CD4-positive, CD25-positive, alpha-beta regulatory T cell (primary cell): ENCODE measurements at regions not wholly inside any gene's neighbourhood (a gene's known extent, or its start where the extent isn't known, plus 50 kb on each side); places are given as distances from the start of the nearest gene placed in this dataset.

Experiments
- ATAC-seq, 2 donors: fragments of 150-1000 bp; cut with Tn5 transposase; one replicate each; pipeline ENCODE4 v1.10.0; 2021; ENCODE audit warnings: low read depth in 2 of 2, moderate number of reproducible peaks in 2 of 2, moderate library complexity in 1 of 2
- DNase-seq, 3 donors: peaks; one replicate each; pipeline versions ENCODE4 v3.0.0 to v3.0.0-alpha.2; 2012 to 2022; ENCODE audit warnings: mixed read lengths in 1 of 3
- H3K27ac ChIP-seq: one replicate; pipeline ENCODE4 v1.7.0; 2013; ENCODE audit warnings: mild to moderate bottlenecking, low read length; ENCODE audit not compliant: insufficient read depth, poor library complexity, severe bottlenecking
- H3K27me3 ChIP-seq: one replicate; pipeline ENCODE4 v1.7.0; 2013; ENCODE audit warnings: low read length; ENCODE audit not compliant: control insufficient read depth, insufficient read depth
- H3K36me3 ChIP-seq: one replicate; pipeline ENCODE4 v1.7.0; 2013; ENCODE audit warnings: mild to moderate bottlenecking, low read length, moderate library complexity; ENCODE audit not compliant: control insufficient read depth, insufficient read depth
- H3K4me1 ChIP-seq: 2 replicates; pipeline ENCODE4 v1.7.0; 2013; ENCODE audit warnings: mild to moderate bottlenecking, low read length; ENCODE audit not compliant: insufficient read depth, control insufficient read depth, poor library complexity, severe bottlenecking
- H3K4me3 ChIP-seq: one replicate; pipeline ENCODE4 v1.7.0; 2013; ENCODE audit warnings: low read depth, mild to moderate bottlenecking, low read length, moderate library complexity
- H3K9me3 ChIP-seq, 2 experiments: 1 replicate in 1 of 2; 2 replicates in 1 of 2; pipeline ENCODE4 v1.7.0; 2013; ENCODE audit warnings: low read length in 2 of 2, mild to moderate bottlenecking in 1 of 2, moderate library complexity in 1 of 2; ENCODE audit not compliant: control insufficient read depth in 2 of 2
- H3K27ac Mint-ChIP-seq, 3 donors: one replicate each; pipeline ENCODE4 v1.8.0; 2020 to 2022; ENCODE audit warnings: mild to moderate bottlenecking in 3 of 3, mixed read lengths in 3 of 3, moderate library complexity in 2 of 3
- H3K27me3 Mint-ChIP-seq: one replicate; pipeline ENCODE4 v1.8.0; 2022; ENCODE audit warnings: mild to moderate bottlenecking, mixed read lengths
- H3K36me3 Mint-ChIP-seq: one replicate; pipeline ENCODE4 v1.8.0; 2020; ENCODE audit warnings: mixed read lengths
- H3K4me1 Mint-ChIP-seq, 4 donors: one replicate each; pipeline ENCODE4 v1.8.0; 2020 to 2022; ENCODE audit warnings: mixed read lengths in 4 of 4, mild to moderate bottlenecking in 1 of 4
- H3K4me3 Mint-ChIP-seq, 4 donors: one replicate each; pipeline ENCODE4 v1.8.0; 2020 to 2022; ENCODE audit warnings: mild to moderate bottlenecking in 4 of 4, mixed read lengths in 4 of 4, moderate library complexity in 3 of 4
- H3K9me3 Mint-ChIP-seq, 7 donors: one replicate each; pipeline ENCODE4 v1.8.0; 2020 to 2022; ENCODE audit warnings: mixed read lengths in 7 of 7, mild to moderate bottlenecking in 3 of 7, moderate library complexity in 2 of 7

DNA sequence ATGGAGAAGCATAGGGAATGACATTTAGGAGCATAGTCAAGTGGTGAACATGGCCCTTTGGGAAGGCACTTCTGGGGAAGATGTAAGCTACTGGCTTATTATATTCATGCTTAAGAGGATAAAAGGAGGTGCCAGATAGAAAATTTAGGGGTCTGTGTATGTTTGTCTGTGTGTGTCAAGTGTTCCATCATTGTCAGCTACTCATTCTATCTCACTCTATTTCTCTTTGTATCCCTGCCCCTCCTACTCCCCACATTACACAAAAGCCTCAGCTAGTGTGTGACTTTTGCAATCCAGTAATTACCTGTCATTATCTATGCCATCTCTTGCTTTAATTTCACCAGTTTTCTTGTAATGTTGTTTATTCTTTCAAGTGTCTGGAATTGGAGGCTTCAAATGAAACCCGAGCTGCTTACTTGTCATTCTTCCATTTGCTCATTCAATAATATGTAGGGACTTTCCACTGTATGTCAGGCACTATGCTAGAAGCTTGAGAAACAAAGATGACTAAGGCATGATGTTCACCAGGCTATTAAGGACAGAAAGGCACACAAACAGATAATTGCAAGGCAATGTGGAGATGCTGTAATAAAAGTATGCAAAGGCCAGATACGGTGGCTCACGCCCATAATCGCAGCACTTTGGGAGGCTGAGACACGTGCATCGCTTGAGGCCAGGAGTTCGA is 229.8 kb upstream of the TEX13C start:
- H3K4me3 Mint-ChIP-seq, result no peak overlapping the region
- ATAC-seq (no peak), DNase-seq (no peak)
- H3K9me3 ChIP-seq, result no peaks in the 10 kb centered on the region
- H3K4me1 ChIP-seq, result no peaks in the 10 kb centered on the region
- no peaks in the 10 kb centered on the region for H3K36me3 Mint-ChIP-seq
- H3K27ac Mint-ChIP-seq, result no peak overlapping the region
- H3K4me1 Mint-ChIP-seq, result no peaks in the 10 kb centered on the region
- H3K36me3 ChIP-seq, result no peaks in the 10 kb centered on the region
- no peaks in the 10 kb centered on the region for H3K9me3 Mint-ChIP-seq
- no peaks in the 10 kb centered on the region for H3K27me3 Mint-ChIP-seq
- H3K27me3 ChIP-seq, result no peaks in the 10 kb centered on the region
- no peak overlapping the region for H3K27ac ChIP-seq
- H3K4me3 ChIP-seq, result no peak overlapping the region

- H3K27ac Mint-ChIP-seq, result no peak overlapping the region
- Histone ChIP-seq H3K9me3 (no peaks in the 10 kb centered on the region), H3K36me3 (no peaks in the 10 kb centered on the region), H3K4me3 (no peak overlapping the region), H3K27me3 (no peaks in the 10 kb centered on the region), H3K27ac (no peak overlapping the region), H3K4me1 (no peaks in the 10 kb centered on the region)
- DNase-seq, result no peak
- no peaks in the 10 kb centered on the region for H3K4me1 Mint-ChIP-seq
- H3K9me3 Mint-ChIP-seq, result no peaks in the 10 kb centered on the region
- no peak overlapping the region for H3K4me3 Mint-ChIP-seq
- H3K27me3 Mint-ChIP-seq, result no peaks in the 10 kb centered on the region
- no peaks in the 10 kb centered on the region for H3K36me3 Mint-ChIP-seq
- no peak for ATAC-seq
Measured at GRCh38 chrX:125093852-125094251, 225.8 kb upstream of the TEX13C start.

GRCh38 chrX:125094901-125095300 is 224.8 kb upstream of the TEX13C start:
- no peak for ATAC-seq

GRCh38 chrX:125096469-125096868 is 223.2 kb upstream of the TEX13C start:
- Mint-ChIP-seq H3K4me1 (no peaks in the 10 kb centered on the region), H3K27ac (no peak overlapping the region), H3K9me3 (no peaks in the 10 kb centered on the region), H3K27me3 (no peaks in the 10 kb centered on the region), H3K4me3 (no peak overlapping the region), H3K36me3 (no peaks in the 10 kb centered on the region)
- DNase-seq (no peak), ATAC-seq (no peak)
- no peak overlapping the region for H3K27ac ChIP-seq
- no peaks in the 10 kb centered on the region for H3K27me3 ChIP-seq
- no peaks in the 10 kb centered on the region for H3K36me3 ChIP-seq
- no peaks in the 10 kb centered on the region for H3K4me1 ChIP-seq
- H3K9me3 ChIP-seq, result no peaks in the 10 kb centered on the region
- H3K4me3 ChIP-seq, result no peak overlapping the region

More at GRCh38 chrX:125094901-125095300, 224.8 kb upstream of the TEX13C start:
- H3K27ac ChIP-seq, result no peak overlapping the region
- H3K9me3 ChIP-seq, result no peaks in the 10 kb centered on the region
- DNase-seq, result no peak
- no peaks in the 10 kb centered on the region for H3K4me1 ChIP-seq
- Mint-ChIP-seq H3K27ac (no peak overlapping the region), H3K4me3 (no peak overlapping the region), H3K36me3 (no peaks in the 10 kb centered on the region), H3K9me3 (no peaks in the 10 kb centered on the region), H3K27me3 (no peaks in the 10 kb centered on the region), H3K4me1 (no peaks in the 10 kb centered on the region)
- no peak overlapping the region for H3K4me3 ChIP-seq
- no peaks in the 10 kb centered on the region for H3K36me3 ChIP-seq
- H3K27me3 ChIP-seq, result no peaks in the 10 kb centered on the region

DNA sequence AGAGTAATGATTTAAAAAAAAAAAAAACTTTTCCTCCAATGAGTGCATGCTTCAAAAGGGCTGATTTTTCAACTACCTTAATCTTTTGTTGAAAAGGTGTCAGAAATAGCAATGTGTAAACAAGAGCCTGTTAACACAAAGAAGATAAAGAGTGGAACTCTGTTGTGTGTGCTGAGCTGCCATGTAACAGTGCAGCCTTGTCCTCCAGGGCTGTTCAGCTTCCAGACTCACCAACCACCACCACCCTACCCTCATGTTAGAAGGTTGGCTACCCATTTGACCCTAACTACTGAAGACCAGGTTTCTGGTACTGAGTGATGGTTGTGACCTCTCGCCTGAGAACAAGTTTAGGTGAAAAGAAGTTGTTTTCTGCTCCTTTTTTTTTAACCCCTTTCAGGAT is 222.8 kb upstream of the TEX13C start:
- Histone ChIP-seq H3K36me3 (no peaks in the 10 kb centered on the region), H3K27ac (no peak overlapping the region), H3K9me3 (no peaks in the 10 kb centered on the region), H3K27me3 (no peaks in the 10 kb centered on the region), H3K4me1 (no peaks in the 10 kb centered on the region), H3K4me3 (no peak overlapping the region)
- ATAC-seq, result no peak
- H3K4me1 Mint-ChIP-seq, result no peaks in the 10 kb centered on the region
- no peak overlapping the region for H3K4me3 Mint-ChIP-seq
- H3K36me3 Mint-ChIP-seq, result no peaks in the 10 kb centered on the region
- no peaks in the 10 kb centered on the region for H3K27me3 Mint-ChIP-seq
- DNase-seq, result no peak
- H3K27ac Mint-ChIP-seq, result no peak overlapping the region
- no peaks in the 10 kb centered on the region for H3K9me3 Mint-ChIP-seq

DNA sequence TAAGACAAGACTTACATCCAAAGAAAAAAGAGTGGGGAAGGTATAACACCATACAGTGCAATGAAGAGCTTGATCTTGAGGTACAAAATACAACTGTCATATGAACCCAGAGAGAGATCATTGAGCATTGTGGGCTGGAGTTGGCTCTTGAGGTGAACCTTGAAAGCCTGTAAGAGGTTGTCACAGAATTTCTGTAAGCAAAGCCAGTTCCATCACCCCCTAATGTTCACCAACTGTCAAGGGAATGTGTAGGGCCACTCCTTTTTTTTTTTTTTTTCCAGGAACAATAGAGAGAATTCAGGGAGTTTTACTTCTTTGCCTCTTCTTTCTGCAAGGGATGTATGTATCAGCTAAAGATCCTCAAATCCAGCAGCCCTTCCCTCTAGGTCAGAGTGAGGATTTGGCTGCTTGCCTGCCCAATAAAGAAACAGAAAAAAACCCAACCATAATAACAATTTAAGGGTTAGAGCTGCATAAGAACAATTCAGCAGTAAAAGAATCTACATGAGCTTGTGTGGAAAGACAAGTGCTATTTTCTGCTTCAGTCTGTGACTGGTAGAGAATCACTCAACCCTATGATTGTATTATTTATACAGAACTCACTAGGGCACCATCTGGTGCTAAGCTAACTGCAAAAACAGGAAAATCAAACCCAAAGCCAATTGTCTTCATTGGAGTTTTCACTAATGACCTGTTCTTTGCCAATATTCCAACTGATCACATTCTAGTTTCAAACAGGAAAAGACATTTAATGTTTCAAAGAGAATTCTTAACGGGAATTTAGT is 217.5 kb upstream of the TEX13C start:
- ATAC-seq, result no peak
- Mint-ChIP-seq H3K9me3 (peaks cover 0 to 2% (median 0%) of the 10 kb centered on the region in 7 donors), H3K36me3 (no peaks in the 10 kb centered on the region), H3K4me1 (no peaks in the 10 kb centered on the region), H3K4me3 (no peak overlapping the region), H3K27ac (no peak overlapping the region), H3K27me3 (no peaks in the 10 kb centered on the region)
- Histone ChIP-seq H3K27ac (no peak overlapping the region), H3K27me3 (no peaks in the 10 kb centered on the region), H3K4me1 (no peaks in the 10 kb centered on the region), H3K36me3 (no peaks in the 10 kb centered on the region), H3K9me3 (no peaks in the 10 kb centered on the region), H3K4me3 (no peak overlapping the region)
- DNase-seq, result no peak

DNA sequence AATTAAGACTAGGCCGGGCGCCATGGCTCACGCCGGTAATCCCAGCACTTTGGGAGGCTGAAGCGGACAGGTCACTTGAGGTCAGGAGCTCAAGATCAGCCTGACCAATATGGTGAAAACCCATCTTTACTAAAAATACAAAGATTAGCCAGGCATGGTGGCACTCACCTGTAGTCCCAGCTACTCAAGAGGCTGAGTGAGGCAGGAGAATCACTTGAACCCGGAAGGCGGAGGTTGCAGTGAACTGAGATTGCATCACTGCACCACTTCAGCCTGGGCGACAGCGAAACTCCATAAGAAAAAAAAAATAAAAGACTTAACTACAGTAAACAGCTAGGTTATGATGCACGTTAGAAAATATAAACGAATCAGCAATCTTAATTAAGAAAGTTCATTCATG is 216.0 kb upstream of the TEX13C start:
- Mint-ChIP-seq H3K36me3 (no peaks in the 10 kb centered on the region), H3K27me3 (no peaks in the 10 kb centered on the region), H3K4me3 (no peak overlapping the region), H3K4me1 (no peaks in the 10 kb centered on the region), H3K9me3 (peaks cover 0 to 2% (median 0%) of the 10 kb centered on the region in 7 donors), H3K27ac (no peak overlapping the region)
- Histone ChIP-seq H3K27ac (no peak overlapping the region), H3K36me3 (no peaks in the 10 kb centered on the region), H3K4me1 (no peaks in the 10 kb centered on the region), H3K27me3 (no peaks in the 10 kb centered on the region), H3K4me3 (no peak overlapping the region), H3K9me3 (no peaks in the 10 kb centered on the region)
- no peak for ATAC-seq
- DNase-seq, result no peak

- Histone ChIP-seq H3K27me3 (no peaks in the 10 kb centered on the region), H3K4me3 (no peak overlapping the region), H3K9me3 (no peaks in the 10 kb centered on the region), H3K36me3 (no peaks in the 10 kb centered on the region), H3K27ac (no peak overlapping the region), H3K4me1 (no peaks in the 10 kb centered on the region)
- Mint-ChIP-seq H3K27ac (no peak overlapping the region), H3K9me3 (peaks cover 0 to 2% (median 0%) of the 10 kb centered on the region in 7 donors), H3K27me3 (no peaks in the 10 kb centered on the region), H3K4me1 (no peaks in the 10 kb centered on the region), H3K4me3 (no peak overlapping the region), H3K36me3 (no peaks in the 10 kb centered on the region)
- DNase-seq (no peak), ATAC-seq (no peak)
Measured at GRCh38 chrX:125108921-125109320, 210.8 kb upstream of the TEX13C start.
